KMS-11 (cell line): ENCODE measurements at regions not wholly inside any gene's neighbourhood (a gene's known extent, or its start where the extent isn't known, plus 50 kb on each side); places are given as distances from the start of the nearest gene placed in this dataset.

Source experiments
- H2AFZ ChIP-seq: fragments of 200-600 bp; sonication (generic); 2 replicates; pipeline ENCODE4 v1.6.1; 2016; ENCODE audit warnings: antibody characterized with exemption, mixed run types, low read depth
- H3K27ac ChIP-seq: fragments of 200-600 bp; sonication (generic); 2 replicates; pipeline ENCODE4 v1.6.1; 2016; ENCODE audit warnings: mild to moderate bottlenecking, mixed run types
- H3K27me3 ChIP-seq: fragments of 200-600 bp; sonication (generic); 2 replicates; pipeline ENCODE4 v1.6.1; 2017; ENCODE audit warnings: mild to moderate bottlenecking, low read depth, mixed run types, moderate library complexity; ENCODE audit not compliant: insufficient read depth
- H3K36me3 ChIP-seq: fragments of 200-600 bp; sonication (generic); 2 replicates; pipeline ENCODE4 v1.6.1; 2017; ENCODE audit warnings: mild to moderate bottlenecking, mixed run types; ENCODE audit not compliant: insufficient read depth
- H3K4me1 ChIP-seq: fragments of 200-600 bp; sonication (generic); 2 replicates; pipeline ENCODE4 v1.6.1; 2016; ENCODE audit warnings: mild to moderate bottlenecking, low read depth, mixed run types; ENCODE audit not compliant: poor library complexity, severe bottlenecking
- H3K4me2 ChIP-seq: fragments of 200-600 bp; sonication (generic); 2 replicates; pipeline ENCODE4 v1.7.0; 2016; ENCODE audit warnings: mild to moderate bottlenecking, mixed run types
- H3K4me3 ChIP-seq: fragments of 200-600 bp; sonication (generic); IDR thresholded peaks from 2 replicates; pipeline ENCODE4 v1.6.1; 2017; ENCODE audit warnings: low read depth, low read length, mixed read lengths; ENCODE audit not compliant: insufficient read depth
- H3K79me2 ChIP-seq: fragments of 200-600 bp; sonication (generic); 2 replicates; pipeline ENCODE4 v1.6.1; 2016; ENCODE audit warnings: low read depth, mixed run types; ENCODE audit not compliant: insufficient read depth
- H3K9ac ChIP-seq: fragments of 200-600 bp; sonication (generic); 2 replicates; pipeline ENCODE4 v1.6.1; 2016; ENCODE audit warnings: mild to moderate bottlenecking, mixed run types
- H4K20me1 ChIP-seq: fragments of 200-600 bp; sonication (generic); 2 replicates; pipeline ENCODE4 v1.6.1; 2016; ENCODE audit warnings: mild to moderate bottlenecking, mixed run types; ENCODE audit not compliant: insufficient read depth
- CTCF ChIP-seq: fragments of 200-600 bp; sonication (generic); conservative IDR thresholded peaks from 2 replicates; pipeline ENCODE4 v1.6.1; 2017; ENCODE audit warnings: low read depth, mild to moderate bottlenecking, antibody characterized with exemption, low read length, moderate library complexity, mixed read lengths

- Histone ChIP-seq H3K4me1 (no peaks in the 10 kb centered on the region), H4K20me1 (no peaks in the 10 kb centered on the region), H3K27me3 (no peaks in the 10 kb centered on the region), H3K36me3 (no peaks in the 10 kb centered on the region), H2AFZ (no peak overlapping the region), H3K4me3 (no peak overlapping the region), H3K4me2 (no peak overlapping the region), H3K9ac (no peak overlapping the region), H3K27ac (no peak overlapping the region), H3K79me2 (no peaks in the 10 kb centered on the region)
- TF ChIP-seq CTCF, result no peak
These were observed 88.0 kb upstream of the MALRD1 start for GRCh38 chr10:18960466-18961079.

GRCh38 chr10:18968159-18968558 is 80.4 kb upstream of the MALRD1 start:
- Histone ChIP-seq H2AFZ (no peak overlapping the region), H3K36me3 (no peaks in the 10 kb centered on the region), H3K4me3 (no peak overlapping the region), H3K4me1 (no peaks in the 10 kb centered on the region), H3K4me2 (no peak overlapping the region), H4K20me1 (no peaks in the 10 kb centered on the region), H3K79me2 (no peaks in the 10 kb centered on the region), H3K27me3 (no peaks in the 10 kb centered on the region), H3K27ac (no peak overlapping the region), H3K9ac (no peak overlapping the region)
- TF ChIP-seq CTCF, result no peak

GRCh38 chr10:18976696-18977251 is 71.8 kb upstream of the MALRD1 start:
- Histone ChIP-seq H3K27ac (no peak overlapping the region), H3K4me3 (no peak overlapping the region), H3K4me1 (peaks cover 9% of the 10 kb centered on the region), H3K36me3 (no peaks in the 10 kb centered on the region), H4K20me1 (no peaks in the 10 kb centered on the region), H3K9ac (no peak overlapping the region), H3K4me2 (no peak overlapping the region), H2AFZ (no peak overlapping the region), H3K27me3 (no peaks in the 10 kb centered on the region), H3K79me2 (no peaks in the 10 kb centered on the region)
- TF ChIP-seq CTCF, result no peak

- Histone ChIP-seq H3K4me3 (no peak overlapping the region), H3K27ac (no peak overlapping the region), H3K79me2 (no peaks in the 10 kb centered on the region), H3K36me3 (no peaks in the 10 kb centered on the region), H3K27me3 (no peaks in the 10 kb centered on the region), H3K4me2 (no peak overlapping the region), H3K4me1 (peaks cover 39% of the 10 kb centered on the region), H4K20me1 (no peaks in the 10 kb centered on the region), H3K9ac (no peak overlapping the region), H2AFZ (no peak overlapping the region)
- no peak for TF ChIP-seq CTCF
These were observed 68.4 kb upstream of the MALRD1 start for GRCh38 chr10:18980089-18980629.
